Endothelial cell of umbilical vein (primary cell): ENCODE measurements at regions not wholly inside any gene's neighbourhood (a gene's known extent, or its start where the extent isn't known, plus 50 kb on each side); places are given as distances from the start of the nearest gene placed in this dataset.

ENCODE experiments used
- BruUV-seq: library from RNA; stranded (reverse); fragments of 400-500 nt; replicated peaks from 2 replicates; lab custom pipeline; 2021; lab: Mats Ljungman, UMichigan
- CTCF ChIA-PET: fragments of 300-600, 350-600 bp; sonication (Branson Sonifier 250); formaldehyde crosslinking; loops from one replicate; lab custom pipeline; 2021; ENCODE audit warnings: antibody characterized with exemption, inconsistent platforms; lab: Charles Lee
- POLR2A ChIA-PET: fragments of 300-600, 350-600 bp; sonication (Branson Sonifier 250); formaldehyde crosslinking; loops from one replicate; lab custom pipeline; 2021; ENCODE audit warnings: antibody characterized with exemption, inconsistent platforms; lab: Charles Lee
- DNase-seq: peaks from one replicate; pipeline ENCODE4 v3.0.0-alpha.2; 2011; ENCODE audit warnings: low read depth, low spot score
- FAIRE-seq: peaks from 2 replicates; lab custom pipeline; 2011; peaks lifted over from hg19 to GRCh38; lab: Jason Lieb, UNC
- H2AFZ ChIP-seq: 2 replicates; pipeline ENCODE4 v1.6.0; 2012; ENCODE audit warnings: low read depth, low read length, control low read depth, inconsistent platforms
- H3K27ac ChIP-seq: 2 replicates; pipeline ENCODE4 v1.5.1; 2011; ENCODE audit warnings: low read depth, mild to moderate bottlenecking, control low read depth, low read length, moderate library complexity; ENCODE audit not compliant: insufficient read depth
- H3K27me3 ChIP-seq, 2 experiments: 2 replicates each; pipeline versions ENCODE4 v1.6.0 to v1.6.1; 2011; ENCODE audit warnings: low read length in 2 of 2, mixed read lengths in 1 of 2; ENCODE audit not compliant: control insufficient read depth in 2 of 2, insufficient read depth in 2 of 2
- H3K36me3 ChIP-seq, 2 experiments: 2 replicates in 1 of 2; 3 replicates in 1 of 2; pipeline ENCODE4 v1.5.1; 2011; ENCODE audit warnings: low read length in 2 of 2, mild to moderate bottlenecking in 1 of 2, moderate library complexity in 1 of 2; ENCODE audit not compliant: control insufficient read depth in 2 of 2, insufficient read depth in 2 of 2; ENCODE audit errors: extremely low read depth in 1 of 2
- H3K4me1 ChIP-seq: 3 replicates; pipeline ENCODE4 v1.5.1; 2011; ENCODE audit warnings: mild to moderate bottlenecking, low read length; ENCODE audit not compliant: control insufficient read depth, insufficient read depth; ENCODE audit errors: extremely low read depth
- H3K4me2 ChIP-seq: 2 replicates; pipeline ENCODE4 v1.6.1; 2011; ENCODE audit warnings: low read length, control low read depth, mixed read lengths; ENCODE audit not compliant: insufficient read depth
- H3K4me3 ChIP-seq, 3 experiments: fragments of 200-600 bp in 1 of 3; sonication (generic), shearing (Covaris generic) in 1 of 3; replicated peaks in 1 of 3; 2 replicates each; pipeline ENCODE4 v1.5.1; 2011 to 2016; ENCODE audit warnings: control low read depth in 3 of 3, low read length in 3 of 3, mild to moderate bottlenecking in 2 of 3, inconsistent platforms in 1 of 3, low read depth in 1 of 3, moderate library complexity in 1 of 3; ENCODE audit not compliant: insufficient read depth in 1 of 3
- H3K79me2 ChIP-seq: 2 replicates; pipeline ENCODE4 v1.6.0; 2012; ENCODE audit warnings: low read length, inconsistent platforms; ENCODE audit not compliant: control insufficient read depth, insufficient read depth
- H3K9ac ChIP-seq: replicated peaks from 2 replicates; pipeline ENCODE3; 2011; ENCODE audit warnings: low read length, control low read depth; ENCODE audit not compliant: insufficient read depth; ENCODE audit errors: extremely low read depth
- H3K9me1 ChIP-seq: replicated peaks from 3 replicates; pipeline ENCODE4 v1.6.0; 2011; ENCODE audit warnings: mild to moderate bottlenecking, low read length; ENCODE audit not compliant: control insufficient read depth, insufficient read depth; ENCODE audit errors: extremely low read depth
- H3K9me3 ChIP-seq: replicated peaks from 2 replicates; pipeline ENCODE4 v1.5.1; 2012; ENCODE audit warnings: low read length, inconsistent platforms; ENCODE audit not compliant: control insufficient read depth, insufficient read depth
- H4K20me1 ChIP-seq: replicated peaks from 2 replicates; pipeline ENCODE3; 2011; ENCODE audit warnings: mild to moderate bottlenecking, low read length; ENCODE audit not compliant: control insufficient read depth, insufficient read depth; ENCODE audit errors: extremely low read depth
- EZH2 ChIP-seq: IDR thresholded peaks from 2 replicates; pipeline ENCODE4 v1.6.1; 2012; ENCODE audit warnings: borderline replicate concordance, low read depth, mild to moderate bottlenecking, moderate library complexity, low read length, inconsistent platforms; ENCODE audit not compliant: severe bottlenecking
- FOS ChIP-seq: IDR thresholded peaks from 2 replicates; pipeline ENCODE4 v1.6.1; 2011; ENCODE audit warnings: mild to moderate bottlenecking, low read length, moderate library complexity, borderline replicate concordance; ENCODE audit not compliant: insufficient read depth
- GATA2 ChIP-seq: IDR thresholded peaks from 2 replicates; pipeline ENCODE4 v1.7.0; 2011; ENCODE audit warnings: low read depth, mild to moderate bottlenecking, moderate library complexity, mixed read lengths, low read length; ENCODE audit not compliant: insufficient read length, insufficient read depth
- JUN ChIP-seq: IDR thresholded peaks from 2 replicates; pipeline ENCODE4 v1.6.1; 2011; ENCODE audit warnings: borderline replicate concordance, low read depth; ENCODE audit not compliant: insufficient read length, insufficient read depth
- MAX ChIP-seq: IDR thresholded peaks from 2 replicates; pipeline ENCODE4 v1.6.1; 2011; ENCODE audit not compliant: insufficient read depth, insufficient read length
- MYC ChIP-seq: IDR thresholded peaks from one replicate; pipeline ENCODE4 v1.6.1; 2011; ENCODE audit warnings: mild to moderate bottlenecking, low read depth, low read length
- POLR2A ChIP-seq: IDR thresholded peaks from 2 replicates; pipeline ENCODE4 v1.6.1; 2012; ENCODE audit warnings: low read depth, mild to moderate bottlenecking, control low read depth, low read length
- POLR2AphosphoS5 ChIP-seq: IDR thresholded peaks from 2 replicates; pipeline ENCODE4 v1.6.1; 2012; ENCODE audit warnings: low read depth, mild to moderate bottlenecking, control low read depth, low read length, moderate library complexity; ENCODE audit not compliant: insufficient read depth
- dilution Hi-C: fragments of 300-500 bp; cut with MboI; formaldehyde crosslinking; loops from one replicate; pipeline ENCODE4 v1.15.0; 2019; ENCODE audit warnings: low sequenced_read_pairs; ENCODE audit not compliant: extremely low pct_ligation_motif_present
- intact Hi-C: fragments of 100-400 bp; cut with micrococcal nuclease; formaldehyde crosslinking; loops from one replicate; pipeline ENCODE4 v1.10.0; 2022
- TF ChIP-seq, protein P1 (sequence below), 2 donors: IDR thresholded peaks; 1 replicate in 1 of 2; 2 replicates in 1 of 2; pipeline ENCODE4 v1.5.1; 2011; ENCODE audit warnings: low read length in 2 of 2, mild to moderate bottlenecking in 2 of 2, moderate library complexity in 2 of 2, control low read depth in 1 of 2, inconsistent platforms in 1 of 2, low read depth in 1 of 2; ENCODE audit not compliant: insufficient read depth in 1 of 2; ENCODE audit errors: extremely low read depth in 1 of 2

DNA sequence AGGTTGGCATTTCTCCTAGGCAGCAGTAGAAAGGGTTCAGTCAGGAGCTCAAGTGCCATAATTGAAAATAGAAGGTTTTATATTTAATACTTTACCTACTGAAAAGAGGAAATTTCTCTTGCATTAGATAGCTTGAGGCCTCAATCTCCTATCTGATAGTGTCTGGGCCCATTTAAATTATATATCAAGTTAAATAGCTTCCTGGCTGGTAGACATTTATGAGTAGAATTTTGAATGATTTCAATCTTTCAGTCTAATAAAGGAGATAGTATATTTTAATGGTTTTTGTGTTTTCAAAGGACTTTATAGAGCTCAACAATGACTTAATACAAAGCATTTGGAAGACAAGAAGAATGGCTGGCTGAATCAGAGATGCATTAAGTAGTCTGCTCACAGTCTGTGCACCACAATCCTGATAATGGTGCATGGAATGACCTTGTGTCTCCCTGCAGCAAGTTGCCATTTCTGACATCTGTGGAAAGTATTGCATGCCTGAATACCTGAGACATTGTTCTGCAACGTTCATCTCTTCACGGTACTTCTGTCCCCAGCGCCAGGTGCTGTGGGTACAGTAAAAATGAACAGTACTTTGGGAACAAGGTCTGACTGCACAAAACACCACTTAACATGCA, 974.1 kb downstream of the TMTC2 start:
- intact Hi-C loops: no loop called here

More for the DNA sequence above, 974.1 kb downstream of the TMTC2 start:
- DNase-seq: no peak
- Histone ChIP-seq H3K27me3 (no peaks in the 10 kb centered on the region), H3K4me1 (no peaks in the 10 kb centered on the region), H3K79me2 (no peaks in the 10 kb centered on the region), H3K9me3 (no peaks in the 10 kb centered on the region), H3K4me2 (no peak overlapping the region), H3K9ac (no peak overlapping the region), H3K9me1 (no peaks in the 10 kb centered on the region), H3K4me3 (no peak overlapping the region), H2AFZ (no peak overlapping the region), H4K20me1 (no peaks in the 10 kb centered on the region), H3K27ac (no peak overlapping the region), H3K36me3 (no peaks in the 10 kb centered on the region)
- no TSS peak for BruUV-seq
- TF ChIP-seq GATA2 (no peak), MAX (no peak), JUN (no peak), EZH2 (no peak), MYC (no peak), FOS (no peak), POLR2AphosphoS5 (no peak), POLR2A (no peak)
- TF ChIP-seq, protein P1, sequence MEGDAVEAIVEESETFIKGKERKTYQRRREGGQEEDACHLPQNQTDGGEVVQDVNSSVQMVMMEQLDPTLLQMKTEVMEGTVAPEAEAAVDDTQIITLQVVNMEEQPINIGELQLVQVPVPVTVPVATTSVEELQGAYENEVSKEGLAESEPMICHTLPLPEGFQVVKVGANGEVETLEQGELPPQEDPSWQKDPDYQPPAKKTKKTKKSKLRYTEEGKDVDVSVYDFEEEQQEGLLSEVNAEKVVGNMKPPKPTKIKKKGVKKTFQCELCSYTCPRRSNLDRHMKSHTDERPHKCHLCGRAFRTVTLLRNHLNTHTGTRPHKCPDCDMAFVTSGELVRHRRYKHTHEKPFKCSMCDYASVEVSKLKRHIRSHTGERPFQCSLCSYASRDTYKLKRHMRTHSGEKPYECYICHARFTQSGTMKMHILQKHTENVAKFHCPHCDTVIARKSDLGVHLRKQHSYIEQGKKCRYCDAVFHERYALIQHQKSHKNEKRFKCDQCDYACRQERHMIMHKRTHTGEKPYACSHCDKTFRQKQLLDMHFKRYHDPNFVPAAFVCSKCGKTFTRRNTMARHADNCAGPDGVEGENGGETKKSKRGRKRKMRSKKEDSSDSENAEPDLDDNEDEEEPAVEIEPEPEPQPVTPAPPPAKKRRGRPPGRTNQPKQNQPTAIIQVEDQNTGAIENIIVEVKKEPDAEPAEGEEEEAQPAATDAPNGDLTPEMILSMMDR (IDR thresholded peaks at IDR 0.05; ENCODE audit: extremely low read depth in 1 of 2, insufficient read depth in 1 of 2, low read depth in 1 of 2, low read length in 2 of 2): no peak
- no peak for FAIRE-seq
- ChIA-PET CTCF (no interaction called here), POLR2A (no interaction called here)
- dilution Hi-C loops: no loop called here
